ENCODE measurements at regions not wholly inside any gene's neighbourhood (a gene's known extent, or its start where the extent isn't known, plus 50 kb on each side); places are given as distances from the start of the nearest gene placed in this dataset.
"Not testable (repeated sequence)": the region's sequence is repeated elsewhere in the genome, so short reads cannot be mapped to it uniquely, and the experiment has no call there.

DNA sequence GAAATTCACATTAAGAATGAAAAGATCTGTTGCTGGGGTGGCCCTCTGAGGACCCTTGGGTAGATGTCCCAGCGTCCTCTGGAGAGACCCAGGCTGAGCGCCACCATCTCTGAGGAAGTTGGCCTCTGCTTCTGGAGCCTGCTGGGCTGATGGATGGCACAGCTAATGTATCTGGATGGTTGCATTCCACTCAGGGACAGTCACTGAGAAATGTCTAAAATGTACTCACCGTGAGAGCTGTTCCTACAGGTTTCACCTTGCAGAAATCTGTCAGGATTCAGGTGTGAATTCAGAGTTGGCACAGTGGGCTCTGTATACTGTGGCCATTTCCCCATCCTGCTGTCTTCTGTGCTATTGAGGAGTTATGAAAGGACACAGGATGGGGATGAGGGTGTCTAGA lies 247.2 kb downstream of the AACS start:
- DNase-seq: no peak

GRCh38 chr12:125314051-125314755 lies 249.0 kb downstream of the AACS start:
- no peak for DNase-seq

GRCh38 chr12:125315771-125316170 lies 250.5 kb downstream of the AACS start:
- no peak for DNase-seq

DNA sequence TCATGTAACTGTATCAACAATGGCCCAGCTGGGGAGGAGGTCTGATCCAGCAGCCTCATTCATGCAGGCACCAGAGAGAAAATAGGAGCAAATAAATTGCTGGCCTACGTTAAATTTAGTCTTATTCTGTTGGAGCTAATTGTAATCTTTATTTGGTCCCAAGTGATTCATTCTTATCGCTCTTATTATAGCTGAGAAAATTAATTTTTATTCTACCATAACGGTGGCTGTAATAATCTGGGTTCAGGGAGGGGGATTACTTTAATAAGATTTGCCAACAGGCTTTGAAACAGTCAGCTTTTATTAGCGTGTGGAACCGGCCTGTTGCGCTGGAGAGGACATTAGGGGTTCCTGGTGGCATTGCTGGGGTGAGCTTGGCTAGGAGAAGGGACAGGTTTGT lies 254.9 kb downstream of the AACS start:
- DNase-seq: no peak

DNA sequence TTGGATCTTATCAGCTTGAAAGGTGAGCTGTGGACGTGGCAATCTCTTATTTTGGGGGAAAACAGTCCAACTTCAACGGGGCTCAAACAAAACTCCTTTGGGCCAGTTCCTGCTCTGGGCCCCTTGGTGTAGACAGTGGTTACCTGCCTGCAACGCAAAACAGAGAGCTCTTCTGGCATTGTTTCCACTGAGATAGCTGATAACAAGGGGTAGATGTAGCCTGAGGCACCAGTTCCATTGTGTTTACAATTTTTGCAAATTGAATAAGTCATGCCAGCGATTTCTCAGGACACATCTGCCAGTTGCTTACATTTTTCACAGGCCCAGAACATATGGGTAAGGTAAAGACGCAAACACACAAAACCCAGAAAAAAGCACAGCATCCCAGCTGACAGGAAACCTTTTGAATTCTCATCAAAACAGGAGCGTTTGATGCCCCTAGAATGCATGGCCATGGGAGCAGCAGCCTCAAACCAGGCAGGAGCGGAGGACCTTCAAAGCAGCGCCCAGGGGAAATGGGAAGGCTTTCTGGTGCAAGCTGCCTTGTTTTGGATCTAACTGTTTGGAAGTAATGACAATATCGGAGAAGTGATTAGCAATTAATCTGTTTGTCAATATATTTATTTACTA lies 259.7 kb downstream of the AACS start:
- DNase-seq: no peak

DNA sequence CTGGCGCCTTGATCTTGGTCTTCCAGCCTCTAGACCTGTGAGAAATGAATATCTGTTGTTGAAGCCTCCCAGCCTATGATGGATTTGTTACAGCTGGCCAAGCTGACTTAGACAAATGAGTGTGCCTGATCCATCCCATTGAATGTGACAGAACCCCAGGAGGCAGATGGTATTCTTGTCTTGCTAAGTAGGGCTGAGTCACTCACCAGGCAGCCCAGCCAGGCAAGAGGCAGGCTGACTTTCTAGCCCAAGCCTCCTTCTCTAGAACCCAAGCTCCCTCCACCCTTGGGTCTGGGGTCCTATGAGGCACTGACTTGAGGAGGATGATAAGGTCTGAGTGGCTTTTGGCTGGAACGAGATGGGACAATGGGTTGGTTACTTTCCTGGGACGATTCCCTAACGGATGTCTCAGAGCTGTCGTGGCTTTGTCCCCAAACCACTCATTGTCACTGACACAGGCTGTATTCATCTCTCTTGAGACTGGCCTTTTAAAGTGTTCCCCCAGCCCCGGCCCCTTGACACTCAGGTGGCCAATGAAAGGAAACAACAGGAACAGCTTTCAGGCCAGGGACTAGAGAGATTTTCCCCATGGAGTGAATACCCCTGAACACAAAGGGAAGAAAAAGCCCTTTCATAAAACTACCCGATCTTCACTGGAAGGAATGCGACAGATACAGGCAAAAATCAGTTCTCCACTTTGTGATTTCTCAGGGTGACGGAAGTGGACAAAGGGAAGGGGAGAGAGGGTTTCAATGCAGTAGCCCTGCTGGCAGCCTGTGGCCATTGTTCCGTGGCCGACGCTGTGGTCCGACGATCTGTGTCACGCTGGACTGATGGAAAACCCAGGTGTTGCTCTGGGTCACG lies 264.2 kb downstream of the AACS start:
- DNase-seq: no peak

DNA sequence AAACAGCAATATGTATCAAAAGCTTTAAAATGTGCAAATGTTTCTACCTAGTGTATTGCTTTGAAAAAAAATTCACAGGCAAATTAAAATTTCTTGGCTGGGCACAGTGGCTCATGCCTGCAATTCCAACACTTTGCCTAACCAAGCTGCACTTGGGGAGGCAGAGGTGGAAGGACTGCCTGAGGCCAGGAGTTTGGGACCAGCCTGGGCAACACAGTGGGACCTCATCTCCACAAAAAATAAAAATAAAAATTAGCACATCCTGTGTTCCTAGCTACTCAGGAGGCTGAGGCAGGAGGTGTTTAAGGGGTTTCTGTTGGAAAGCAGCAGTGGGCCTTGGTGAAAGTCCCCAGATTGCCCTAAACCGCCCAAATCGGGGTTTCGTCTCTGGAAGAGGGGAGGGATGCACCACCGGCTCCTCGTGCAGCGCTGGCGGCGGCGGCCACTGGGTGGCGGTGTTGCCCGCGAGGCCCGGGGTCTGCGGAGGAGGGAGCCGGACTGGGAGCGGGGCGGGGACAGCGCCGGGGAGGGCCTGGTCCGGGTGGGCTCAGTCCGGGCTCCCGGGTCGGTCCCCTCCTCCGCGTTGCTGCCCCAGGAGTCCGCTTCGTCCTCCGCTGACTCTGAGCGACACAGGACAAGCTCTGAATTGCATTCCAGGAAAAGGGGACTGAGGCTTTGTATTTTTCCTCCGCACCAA lies 265.6 kb downstream of the AACS start:
- no peak for DNase-seq

- no peak for DNase-seq
Measured at GRCh38 chr12:125331342-125332052, 266.3 kb downstream of the AACS start.

GRCh38 chr12:125332900-125333299 lies 267.7 kb downstream of the AACS start:
- DNase-seq: no peak

GRCh38 chr12:125336246-125336645 lies 271.0 kb downstream of the AACS start:
- no peak for DNase-seq

- DNase-seq: no peak
Measured at GRCh38 chr12:125340791-125341190, 275.6 kb downstream of the AACS start.

- no peak for DNase-seq
Measured at GRCh38 chr12:125341422-125341821, 276.2 kb downstream of the AACS start.

DNA sequence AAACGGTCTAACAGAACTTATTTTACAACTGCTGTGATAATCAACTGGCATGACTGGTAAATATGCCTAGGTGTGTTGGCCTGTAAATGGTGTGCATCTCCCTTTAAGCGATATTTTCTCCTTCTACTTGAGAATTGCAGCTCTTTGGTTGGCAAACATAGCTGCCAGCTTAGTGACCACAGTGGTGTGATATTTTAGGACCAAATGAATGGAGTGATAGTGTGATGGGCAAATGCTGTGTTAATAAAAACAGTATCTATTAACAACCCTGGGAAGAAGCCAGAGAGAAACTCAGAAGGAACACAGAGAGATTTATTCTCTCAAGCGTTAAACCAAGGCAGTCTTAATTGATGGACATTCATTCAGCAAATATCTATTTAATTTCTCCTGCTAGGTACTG lies 278.4 kb downstream of the AACS start:
- DNase-seq: no peak

DNA sequence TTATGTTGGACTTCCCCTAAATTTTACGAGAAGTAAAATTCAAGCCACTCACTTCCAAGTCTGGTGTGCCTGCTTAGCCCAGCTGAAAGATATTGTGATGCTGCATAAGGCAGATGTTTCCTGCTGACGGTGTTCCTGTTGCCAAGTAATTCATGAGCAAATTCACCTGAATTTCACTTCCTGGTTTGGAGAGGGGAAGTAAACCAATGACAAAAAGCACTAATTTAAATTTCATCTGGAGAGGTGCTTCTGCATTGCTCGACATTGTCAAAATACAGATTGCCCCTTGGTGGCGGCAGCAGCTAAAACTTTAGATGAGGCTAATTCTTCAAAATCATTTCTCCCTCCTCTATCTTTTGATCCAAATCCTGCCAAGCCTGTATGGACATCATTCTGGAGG lies 281.1 kb downstream of the AACS start:
- DNase-seq: no peak

GRCh38 chr12:125351788-125352187 lies 286.6 kb downstream of the AACS start:
- DNase-seq: no peak

DNA sequence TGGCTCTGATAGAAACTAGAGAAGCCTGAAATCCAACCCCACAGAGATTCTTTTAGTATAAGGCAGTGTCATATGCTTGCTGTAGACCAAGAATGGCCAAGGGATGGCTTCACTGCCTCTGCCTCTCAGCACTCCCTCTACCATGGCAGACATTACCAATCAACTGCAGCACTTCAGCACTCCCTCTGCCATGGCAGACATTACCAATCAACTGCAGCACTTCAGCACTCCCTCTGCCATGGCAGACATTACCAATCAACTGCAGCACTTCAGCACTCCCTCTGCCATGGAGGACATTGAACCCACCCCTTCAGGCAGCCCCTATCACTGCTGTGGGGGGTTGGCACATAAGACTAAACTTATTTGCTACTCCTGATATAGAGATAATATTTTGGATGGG lies 287.8 kb downstream of the AACS start:
- not testable (repeated sequence) for DNase-seq

DNA sequence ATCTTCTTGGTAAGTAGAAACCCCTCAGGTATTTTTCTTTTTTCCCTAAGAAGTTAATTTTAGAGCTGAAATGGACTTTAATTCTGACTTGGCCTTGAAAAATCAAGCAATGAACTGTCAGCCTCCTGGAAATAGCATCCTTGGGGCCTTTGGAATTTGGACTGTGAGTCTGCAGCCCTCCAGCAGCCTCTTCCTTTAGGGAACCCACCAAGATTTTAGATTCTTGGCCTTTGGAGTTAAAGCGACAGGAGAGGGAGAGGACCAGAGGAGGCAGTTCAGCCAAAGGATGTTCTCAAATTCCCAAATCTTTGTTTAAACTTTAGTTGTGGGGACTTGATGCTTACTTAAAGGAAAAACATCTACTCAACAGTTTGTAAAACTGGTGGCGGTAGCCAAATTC lies 288.6 kb downstream of the AACS start:
- DNase-seq: no peak

DNA sequence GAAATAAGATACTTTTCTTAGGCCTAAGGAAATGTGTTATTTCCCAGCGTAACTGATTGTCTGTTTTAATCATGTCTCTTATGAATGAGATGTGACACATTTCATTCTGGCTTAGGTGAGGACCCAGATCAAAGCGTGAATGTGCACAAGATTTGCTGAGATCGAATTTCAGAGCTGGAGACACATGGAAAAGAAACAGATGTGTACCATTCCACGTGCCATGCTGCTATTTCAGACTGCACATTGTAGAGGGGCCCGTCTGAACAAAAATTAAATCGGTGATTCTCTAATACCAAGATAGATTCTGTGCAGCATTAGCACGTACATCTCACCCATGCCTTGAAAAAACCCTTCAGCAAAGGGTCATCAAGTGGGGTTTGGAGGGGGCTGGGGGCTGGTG lies 290.4 kb downstream of the AACS start:
- no peak for DNase-seq

GRCh38 chr12:125356111-125356510 lies 290.9 kb downstream of the AACS start:
- no peak for DNase-seq

DNA sequence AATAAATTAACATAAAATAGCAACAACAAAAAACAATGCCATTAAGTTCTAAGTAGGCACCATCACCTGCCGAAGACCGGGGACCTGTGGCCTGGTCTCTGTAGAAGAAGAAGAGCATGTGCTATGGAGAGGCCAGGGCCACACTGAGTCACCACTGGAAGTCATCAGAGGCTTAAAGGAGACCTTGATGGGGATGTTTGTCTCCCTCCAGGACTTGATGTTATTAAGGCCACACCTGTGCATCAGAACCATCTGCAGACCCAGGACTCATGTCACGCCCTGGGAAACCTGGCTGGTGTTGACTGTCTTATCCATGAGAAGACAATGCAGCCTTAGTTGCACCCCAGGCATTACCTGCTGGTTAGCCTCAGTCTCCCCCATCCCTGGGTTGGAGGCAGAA lies 292.3 kb downstream of the AACS start:
- DNase-seq: no peak

DNA sequence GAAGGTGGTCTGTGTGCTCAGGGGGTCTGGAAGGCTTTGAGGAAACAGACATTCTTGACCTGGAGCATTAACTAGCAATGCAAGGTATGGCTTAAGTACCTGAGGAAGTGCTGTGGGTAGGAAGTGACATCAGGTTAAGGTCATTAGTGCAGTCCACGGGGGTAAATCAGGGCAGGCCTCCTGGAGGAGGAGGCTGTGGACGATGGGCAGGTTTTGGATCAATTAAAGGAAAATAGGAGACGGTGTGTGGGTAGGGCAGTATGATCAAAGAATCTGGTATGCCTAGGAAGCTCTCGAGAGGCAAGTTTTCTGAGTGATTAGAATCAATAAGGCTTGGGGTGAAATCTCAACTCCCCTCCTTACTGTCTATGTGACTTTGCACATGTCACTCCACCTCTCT lies 295.3 kb downstream of the AACS start:
- DNase-seq: no peak

DNA sequence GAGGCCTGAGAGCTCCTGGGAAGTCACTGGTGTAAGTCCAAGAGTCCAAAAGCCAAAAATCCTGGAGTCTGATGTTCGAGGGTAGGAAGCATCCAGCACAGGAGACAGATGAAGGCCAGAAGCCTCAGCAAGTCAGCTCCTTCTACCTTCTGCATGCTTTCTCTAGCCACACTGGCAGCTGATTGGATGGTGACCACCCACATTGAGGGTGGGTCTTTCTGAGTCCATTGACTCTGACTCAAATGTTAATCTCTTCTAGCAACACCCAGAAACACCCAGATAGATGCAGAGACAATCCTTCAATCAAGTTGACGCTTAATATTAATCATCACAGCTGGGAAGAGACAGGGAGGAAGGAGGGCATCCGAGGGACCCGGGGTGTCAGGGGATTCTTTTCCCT lies 305.8 kb downstream of the AACS start:
- DNase-seq: no peak

DNA sequence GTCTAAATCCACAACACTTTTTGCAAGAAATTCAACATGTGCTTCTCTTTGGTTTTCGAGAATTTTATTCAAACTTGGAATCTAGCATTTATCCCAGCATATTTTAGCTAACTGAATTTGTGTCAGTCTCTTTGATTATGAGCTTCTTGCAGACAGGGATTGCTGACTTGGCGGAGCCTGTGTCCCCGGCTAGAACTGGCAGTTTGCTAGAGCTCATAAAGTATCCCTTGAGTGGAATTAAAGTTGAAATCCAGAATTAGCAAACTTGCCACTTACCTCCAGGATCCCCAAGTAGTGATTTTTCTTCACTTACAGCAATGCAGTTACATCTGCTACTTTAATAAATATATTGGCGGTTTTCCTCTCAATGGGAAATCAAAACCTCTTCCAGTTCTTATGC lies 306.9 kb downstream of the AACS start:
- no peak for DNase-seq

Data from NCI-H1048 (cell line).